ENCODE measurements at regions not wholly inside any gene's neighbourhood (a gene's known extent, or its start where the extent isn't known, plus 50 kb on each side); places are given as distances from the start of the nearest gene placed in this dataset.

- Histone ChIP-seq H4K20me1 (replicated peaks; ENCODE audit: control insufficient read depth, insufficient read depth, low read length) (no peaks in the 10 kb centered on the region), H3K4me3 (no peak overlapping the region), H3K9ac (ENCODE audit: insufficient read depth in 1 of 2, low read depth in 2 of 2, low read length in 2 of 2) (no peak overlapping the region; a peak in 2 of 4 replicates), H3K4me1 (replicated peaks in 1 of 2; ENCODE audit: control insufficient read depth in 2 of 2, insufficient read depth in 2 of 2, low read length in 2 of 2) (peaks cover 4 to 55% of the 10 kb centered on the region in 2 experiments; a peak in 4 of 5 replicates), H2AFZ (ENCODE audit: low read depth, low read length) (peak overlapping the region; percentile 61), H3K27ac (ENCODE audit: extremely low read depth, low read depth, low read length) (peak overlapping the region; percentile 35; the same call in 1 of the 3 replicates), H3K36me3 (ENCODE audit: control insufficient read depth, insufficient read depth, low read length) (no peaks in the 10 kb centered on the region), H3K27me3 (ENCODE audit: control insufficient read depth in 2 of 2, insufficient read depth in 2 of 2, low read length in 2 of 2) (no peaks in the 10 kb centered on the region), H3K9me3 (replicated peaks; ENCODE audit: control insufficient read depth, insufficient read depth, low read depth, low read length) (no peaks in the 10 kb centered on the region), H3K4me2 (ENCODE audit: insufficient read depth, low read length) (no peak overlapping the region; the same call in 1 of the 2 replicates), H3K79me2 (ENCODE audit: control insufficient read depth, insufficient read depth, low read length) (no peaks in the 10 kb centered on the region), H3K9me1 (ENCODE audit: control insufficient read depth, insufficient read depth, low read length) (no peaks in the 10 kb centered on the region)
- 36% methylated on average over 4 of the region's 4 CpGs for WGBS (ENCODE audit: insufficient coverage, low coverage, missing lambda C conversion rate)
- in situ Hi-C loops (cut with MboI) (no loop called here), intact Hi-C loops (cut with micrococcal nuclease) (no loop called here)
- FAIRE-seq (no peak), ATAC-seq (no peak), DNase-seq (ENCODE audit: extremely low read depth in 1 of 4, low spot score in 3 of 4) (peak in 1 of 4 experiments; percentile 10)
- BruUV-seq (replicated peaks) = no TSS peak
- ChIA-PET POLR2A (interaction anchor here (0.5 kb wide), 1 partner anchor 64 kb away, joined by 3 read pairs; no protein-coding TSS in a partner anchor), CTCF (ENCODE audit: low intra/inter-chr PET ratio) (no interaction called here)
- TF ChIP-seq ZNF740 (CRISPR knock-in tag; IDR thresholded peaks at IDR 0.05) (no peak), ZNF740 (tag; IDR thresholded peaks at IDR 0.05) (0 out of 4 replicates have a peak, but pooled peaks of 1 of the 2 experiments have one; percentile 5), CCNT2 (IDR thresholded peaks at IDR 0.05; ENCODE audit: borderline replicate concordance, extremely low read depth, insufficient read length, low read depth, low read length) (no peak), ZNF175 (CRISPR knock-in tag; IDR thresholded peaks at IDR 0.05; ENCODE audit: low read depth) (0 out of 2 replicates have a peak, but pooled peaks have one; percentile 43), ZNF592 (IDR thresholded peaks at IDR 0.05) (0 out of 2 replicates have a peak, but pooled peaks have one; percentile 27), TEAD4 (IDR thresholded peaks at IDR 0.05; ENCODE audit: low read length) (peak; percentile 67), TEAD4 (CRISPR knock-in tag; IDR thresholded peaks at IDR 0.05; ENCODE audit: borderline replicate concordance) (no peak), CLOCK (CRISPR knock-in tag; IDR thresholded peaks at IDR 0.05; ENCODE audit: borderline replicate concordance) (no peak), PREB (CRISPR knock-in tag; IDR thresholded peaks at IDR 0.05) (no peak), RCOR1 (IDR thresholded peaks at IDR 0.05; ENCODE audit: borderline replicate concordance in 1 of 2, low read depth in 2 of 2, low read length in 2 of 2) (0 out of 4 replicates have a peak, but pooled peaks of 1 of the 2 experiments have one; percentile 9)
Observed at GRCh38 chr16:9596788-9597187, 505.3 kb downstream of the HAPSTR1 start.
